ENCODE measurements at regions not wholly inside any gene's neighbourhood (a gene's known extent, or its start where the extent isn't known, plus 50 kb on each side); places are given as distances from the start of the nearest gene placed in this dataset.

DNA sequence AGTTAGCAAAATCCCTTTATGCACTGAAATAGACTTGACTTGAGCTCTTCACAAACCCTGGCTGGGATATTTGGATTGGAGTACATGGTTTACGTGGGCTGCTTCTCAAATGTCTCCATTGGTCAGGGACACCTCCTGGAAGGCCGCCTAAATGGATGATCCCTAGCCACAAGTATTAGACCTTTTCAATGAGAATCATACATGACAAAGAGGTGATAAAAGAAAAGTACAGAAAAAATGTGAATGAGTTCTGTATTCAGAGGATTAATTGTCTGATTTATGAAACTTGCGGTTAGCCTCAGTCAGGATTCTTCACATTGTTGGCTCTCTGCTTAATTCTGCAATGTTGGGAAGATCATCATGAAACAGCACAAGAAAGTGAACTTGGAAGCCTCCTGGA, 752.8 kb upstream of the ADAMTS16 start:
- Histone ChIP-seq H3K4me3 (replicated peaks in 1 of 3) (no peak overlapping the region), H3K27ac (no peak overlapping the region), H3K9me3 (no peaks in the 10 kb centered on the region), H3K4me1 (no peaks in the 10 kb centered on the region), H3K27me3 (no peaks in the 10 kb centered on the region), H3K36me3 (no peaks in the 10 kb centered on the region)
- TF ChIP-seq, protein P1, sequence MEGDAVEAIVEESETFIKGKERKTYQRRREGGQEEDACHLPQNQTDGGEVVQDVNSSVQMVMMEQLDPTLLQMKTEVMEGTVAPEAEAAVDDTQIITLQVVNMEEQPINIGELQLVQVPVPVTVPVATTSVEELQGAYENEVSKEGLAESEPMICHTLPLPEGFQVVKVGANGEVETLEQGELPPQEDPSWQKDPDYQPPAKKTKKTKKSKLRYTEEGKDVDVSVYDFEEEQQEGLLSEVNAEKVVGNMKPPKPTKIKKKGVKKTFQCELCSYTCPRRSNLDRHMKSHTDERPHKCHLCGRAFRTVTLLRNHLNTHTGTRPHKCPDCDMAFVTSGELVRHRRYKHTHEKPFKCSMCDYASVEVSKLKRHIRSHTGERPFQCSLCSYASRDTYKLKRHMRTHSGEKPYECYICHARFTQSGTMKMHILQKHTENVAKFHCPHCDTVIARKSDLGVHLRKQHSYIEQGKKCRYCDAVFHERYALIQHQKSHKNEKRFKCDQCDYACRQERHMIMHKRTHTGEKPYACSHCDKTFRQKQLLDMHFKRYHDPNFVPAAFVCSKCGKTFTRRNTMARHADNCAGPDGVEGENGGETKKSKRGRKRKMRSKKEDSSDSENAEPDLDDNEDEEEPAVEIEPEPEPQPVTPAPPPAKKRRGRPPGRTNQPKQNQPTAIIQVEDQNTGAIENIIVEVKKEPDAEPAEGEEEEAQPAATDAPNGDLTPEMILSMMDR (IDR thresholded peaks at IDR 0.05): no peak
- TF ChIP-seq POLR2A (IDR thresholded peaks at IDR 0.05): no peak
- intact Hi-C loops (cut with DNase I): no loop called here
- WGBS, 2 donors: 71 to 84% methylated on average over 3 of the region's 3 CpGs
- DNase-seq: no peak

DNA sequence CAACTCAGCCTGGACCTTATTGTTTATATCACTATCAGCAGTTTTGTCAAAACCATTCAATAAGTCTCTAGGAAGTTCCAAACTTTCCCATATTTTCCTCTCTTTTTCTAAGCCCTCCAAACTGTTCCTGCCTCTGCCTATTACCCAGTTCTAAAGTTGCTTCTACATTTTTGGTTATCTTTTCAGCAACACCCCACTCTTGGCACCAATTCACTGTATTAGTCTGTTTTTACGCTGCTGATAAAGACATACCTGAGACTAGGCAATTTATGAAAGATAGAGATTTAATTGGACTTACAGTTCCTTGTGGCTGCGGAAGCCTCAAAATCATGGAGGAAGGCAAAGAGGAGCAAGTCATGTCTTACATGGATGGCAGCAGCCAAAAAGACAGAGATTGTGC, 744.4 kb upstream of the ADAMTS16 start:
- no peak overlapping the region for H3K4me3 ChIP-seq (replicated peaks in 1 of 3)
- H3K27ac ChIP-seq: no peak overlapping the region
- no peaks in the 10 kb centered on the region for H3K4me1 ChIP-seq
- no peak for DNase-seq
- no peaks in the 10 kb centered on the region for H3K27me3 ChIP-seq
- no peaks in the 10 kb centered on the region for H3K36me3 ChIP-seq
- WGBS, 2 donors: 69 to 70% methylated on average over 2 of the region's 2 CpGs
- TF ChIP-seq POLR2A (IDR thresholded peaks at IDR 0.05): no peak
- TF ChIP-seq, protein P1 (IDR thresholded peaks at IDR 0.05): no peak
- intact Hi-C loops (cut with DNase I): no loop called here
- H3K9me3 ChIP-seq: no peaks in the 10 kb centered on the region

DNA sequence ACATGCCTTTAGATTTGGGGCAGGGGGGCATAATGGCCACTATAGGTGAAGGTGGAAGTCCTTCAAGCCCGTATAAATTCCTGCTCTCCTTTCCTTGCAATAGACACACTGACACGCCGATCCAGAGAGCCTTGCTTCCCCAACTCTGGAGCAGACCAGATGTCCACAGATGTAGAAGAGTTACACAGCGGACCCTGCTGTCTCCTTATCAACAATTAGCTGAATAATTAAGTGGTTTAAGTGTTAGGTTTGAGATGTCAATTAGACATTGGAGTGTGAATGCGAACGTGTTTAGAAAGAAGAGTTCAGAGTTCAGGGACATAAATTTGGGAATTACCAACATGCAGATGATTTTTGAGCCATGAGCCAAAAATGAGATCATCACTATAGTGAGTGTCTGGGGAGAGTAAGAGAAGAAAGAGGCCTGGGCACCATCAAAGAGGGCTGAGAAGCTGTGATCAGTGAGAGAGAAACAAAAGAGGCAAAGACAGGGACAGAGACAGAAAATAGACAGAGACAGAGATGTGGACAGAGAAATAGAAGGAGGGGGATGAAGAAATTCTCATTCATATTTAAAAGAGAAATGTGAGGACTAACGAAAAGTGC, 734.4 kb upstream of the ADAMTS16 start:
- DNase-seq: no peak
- intact Hi-C loops (cut with DNase I): no loop called here
- H3K9me3 ChIP-seq: no peaks in the 10 kb centered on the region
- no peaks in the 10 kb centered on the region for H3K27me3 ChIP-seq
- TF ChIP-seq POLR2A (IDR thresholded peaks at IDR 0.05): no peak
- TF ChIP-seq, protein P1 (IDR thresholded peaks at IDR 0.05): no peak
- H3K4me3 ChIP-seq (replicated peaks in 1 of 3): no peak overlapping the region
- H3K36me3 ChIP-seq: no peaks in the 10 kb centered on the region
- 85 to 88% methylated on average over 7 of the region's 7 CpGs for WGBS, 2 donors
- H3K27ac ChIP-seq: no peak overlapping the region
- no peaks in the 10 kb centered on the region for H3K4me1 ChIP-seq

DNA sequence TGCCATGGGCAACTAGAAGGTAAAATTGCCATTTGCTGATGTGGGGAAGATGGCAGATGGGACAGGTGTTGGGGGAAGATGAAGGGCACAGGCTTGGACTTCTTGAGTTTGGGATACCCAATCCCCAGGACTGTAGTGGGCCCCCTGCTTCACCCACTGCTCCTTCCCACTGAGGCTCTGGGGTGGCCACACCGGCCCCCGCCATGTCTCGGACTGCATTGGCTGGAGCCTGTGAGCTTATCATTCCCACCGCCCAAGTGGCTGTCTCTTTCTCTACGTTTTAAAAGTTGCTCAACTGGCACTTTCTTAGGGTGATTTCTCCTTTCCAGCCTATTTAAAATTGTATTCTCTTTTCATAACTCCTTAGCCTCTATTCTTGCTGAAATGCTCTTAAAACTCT, 730.0 kb upstream of the ADAMTS16 start:
- intact Hi-C loops (cut with DNase I): no loop called here
- Histone ChIP-seq H3K4me1 (no peaks in the 10 kb centered on the region), H3K27me3 (no peaks in the 10 kb centered on the region), H3K27ac (no peak overlapping the region), H3K9me3 (no peaks in the 10 kb centered on the region), H3K36me3 (no peaks in the 10 kb centered on the region), H3K4me3 (replicated peaks in 1 of 3) (no peak overlapping the region)
- DNase-seq: no peak
- 87 to 91% methylated on average over 5 of the region's 5 CpGs for WGBS, 2 donors
- TF ChIP-seq, protein P1 (IDR thresholded peaks at IDR 0.05): no peak
- no peak for TF ChIP-seq POLR2A (IDR thresholded peaks at IDR 0.05)

DNA sequence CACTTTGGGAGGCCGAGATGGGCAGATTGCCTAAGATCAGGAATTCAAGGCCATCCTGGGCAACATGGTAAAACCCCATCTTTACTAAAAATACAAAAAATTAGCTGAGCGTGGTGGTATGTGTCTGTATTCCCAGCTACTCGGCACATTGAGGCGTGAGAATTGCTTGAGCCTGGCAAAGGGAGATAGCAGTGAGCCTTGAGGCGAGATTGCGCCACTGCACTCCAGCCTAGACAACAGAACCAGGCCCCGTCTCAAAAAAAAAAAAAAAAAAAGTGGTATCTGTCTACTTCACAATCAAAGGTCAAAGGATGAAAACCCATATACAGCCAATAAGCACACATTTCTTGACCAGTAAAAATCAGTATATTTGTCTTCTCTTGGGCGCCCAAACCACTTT, 728.5 kb upstream of the ADAMTS16 start:
- no peak overlapping the region for H3K27ac ChIP-seq
- 88 to 92% methylated on average over 8 of the region's 8 CpGs for WGBS, 2 donors

More for the DNA sequence above, 728.5 kb upstream of the ADAMTS16 start:
- intact Hi-C loops (cut with DNase I): no loop called here
- H3K4me3 ChIP-seq (replicated peaks in 1 of 3): no peak overlapping the region
- no peaks in the 10 kb centered on the region for H3K9me3 ChIP-seq
- no peaks in the 10 kb centered on the region for H3K4me1 ChIP-seq
- no peaks in the 10 kb centered on the region for H3K27me3 ChIP-seq
- DNase-seq: no peak
- TF ChIP-seq, protein P1 (IDR thresholded peaks at IDR 0.05): no peak
- TF ChIP-seq POLR2A (IDR thresholded peaks at IDR 0.05): no peak
- H3K36me3 ChIP-seq: no peaks in the 10 kb centered on the region

Data from thyroid gland (tissue), 4 donors.